HG02938 (cell line): ENCODE measurements at regions not wholly inside any gene's neighbourhood (a gene's known extent, or its start where the extent isn't known, plus 50 kb on each side); places are given as distances from the start of the nearest gene placed in this dataset.

ENCODE experiments used
- ATAC-seq: cut with Tn5 transposase; IDR thresholded peaks from one replicate; pipeline ENCODE4 v1.9.1; 2021; ENCODE audit warnings: mild to moderate bottlenecking, moderate library complexity; ENCODE audit not compliant: unreplicated experiment

DNA sequence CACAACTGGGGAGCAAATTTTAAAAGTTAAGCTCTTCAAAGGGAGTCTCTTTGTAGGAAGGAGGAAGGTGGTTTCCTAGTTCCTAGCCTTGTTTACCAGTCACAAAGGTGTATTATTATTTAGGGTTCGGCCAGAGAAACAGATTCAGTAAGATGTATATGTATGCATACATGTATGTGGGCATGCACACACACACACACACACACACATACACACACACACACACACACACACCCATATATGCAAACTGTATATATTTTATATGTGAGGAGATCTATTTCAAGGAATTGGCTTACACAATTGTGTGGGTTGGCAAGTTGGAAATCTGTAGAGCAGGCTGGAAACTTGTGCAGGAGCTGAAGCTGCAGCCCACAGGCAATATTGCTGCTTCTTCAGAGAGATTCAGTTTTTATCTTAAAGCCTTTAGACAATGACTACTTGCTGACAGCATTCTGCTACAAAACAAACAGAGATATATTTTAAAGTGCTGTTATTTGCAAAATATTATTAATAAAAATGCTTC lies 75.3 kb upstream of the DNAH5 start:
- no peak for ATAC-seq

DNA sequence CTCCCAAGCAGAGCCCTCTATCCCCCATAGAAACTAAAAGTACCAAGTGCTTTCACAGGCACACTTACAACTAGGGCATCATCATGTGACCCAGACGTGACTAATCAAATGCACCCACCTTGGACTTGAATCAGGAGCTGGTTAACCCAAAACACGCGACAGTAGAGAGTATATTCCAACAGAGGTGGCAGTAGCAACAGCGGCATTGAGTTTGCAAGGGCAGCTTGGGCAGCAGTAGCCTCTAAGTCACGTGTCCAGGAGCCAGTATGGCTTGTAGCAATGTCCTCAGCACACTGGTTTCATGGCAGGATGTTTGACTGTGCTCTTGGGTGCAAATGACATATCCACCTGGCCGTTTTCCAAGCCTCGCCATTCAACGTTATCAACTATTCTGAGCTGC lies 73.4 kb upstream of the DNAH5 start:
- no peak for ATAC-seq

DNA sequence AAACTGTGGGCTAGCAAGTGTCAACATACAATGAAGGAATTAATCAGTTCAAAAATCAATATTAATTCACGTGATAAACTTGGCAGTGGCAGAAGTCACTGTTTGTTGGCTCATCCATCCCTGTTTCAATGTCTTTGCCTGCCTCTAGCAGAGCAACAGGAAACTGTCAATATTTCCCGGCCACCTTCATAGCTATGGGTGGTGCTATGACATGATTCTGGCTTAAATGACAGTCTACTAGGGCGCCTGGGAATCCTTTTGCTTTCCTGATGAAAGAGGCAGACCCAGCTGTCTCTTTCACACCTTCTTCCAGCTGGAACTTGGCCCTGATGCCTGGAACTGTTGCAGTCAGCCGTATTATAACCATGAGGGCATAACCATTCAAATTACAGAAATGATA lies 72.1 kb upstream of the DNAH5 start:
- no peak for ATAC-seq

DNA sequence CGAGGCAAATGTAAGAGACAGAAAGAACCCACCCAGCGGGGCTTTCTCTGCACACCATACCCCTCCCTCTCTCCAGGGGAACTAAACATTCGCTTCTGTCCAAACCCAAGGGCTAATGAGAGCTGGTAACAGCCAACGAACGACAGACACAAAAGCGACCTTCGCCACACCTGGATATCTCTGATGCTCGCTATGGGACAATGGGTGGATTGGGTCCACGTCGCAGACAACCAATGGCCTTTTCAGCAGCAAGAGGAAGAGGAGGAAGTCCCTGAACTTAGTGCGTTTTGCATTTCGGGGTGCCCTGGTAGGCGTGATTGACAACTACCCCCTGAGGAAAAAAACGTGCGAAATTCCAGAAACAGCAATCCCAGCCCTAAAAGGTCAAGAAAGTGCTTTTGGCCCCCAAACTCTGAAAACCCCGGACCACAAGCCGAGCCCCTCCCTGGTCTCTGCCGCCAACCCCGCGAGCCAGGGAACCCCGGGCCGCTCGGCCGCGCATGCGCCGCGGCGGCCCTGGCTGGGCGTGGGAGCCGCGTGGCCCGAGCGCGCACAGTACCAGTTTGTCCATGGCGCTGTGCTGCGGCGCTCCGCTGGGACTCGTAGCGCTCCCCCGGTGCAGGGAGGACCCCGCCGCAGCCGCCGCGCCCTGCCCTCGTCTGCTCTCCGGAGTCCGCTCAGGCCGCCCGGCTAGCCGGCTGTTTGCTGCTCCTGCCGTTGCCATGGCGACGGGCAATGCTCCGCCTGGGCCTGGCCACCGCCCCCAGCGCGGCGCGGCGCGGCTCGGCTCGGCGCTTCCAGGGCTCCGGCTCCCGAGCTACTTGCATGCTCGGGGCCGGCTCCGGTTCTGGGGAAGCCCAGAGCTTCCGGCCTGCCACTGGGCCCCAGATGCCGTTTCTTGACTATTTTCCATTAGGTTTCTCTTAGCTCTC lies 66.9 kb upstream of the DNAH5 start:
- ATAC-seq, result peak; percentile 80

DNA sequence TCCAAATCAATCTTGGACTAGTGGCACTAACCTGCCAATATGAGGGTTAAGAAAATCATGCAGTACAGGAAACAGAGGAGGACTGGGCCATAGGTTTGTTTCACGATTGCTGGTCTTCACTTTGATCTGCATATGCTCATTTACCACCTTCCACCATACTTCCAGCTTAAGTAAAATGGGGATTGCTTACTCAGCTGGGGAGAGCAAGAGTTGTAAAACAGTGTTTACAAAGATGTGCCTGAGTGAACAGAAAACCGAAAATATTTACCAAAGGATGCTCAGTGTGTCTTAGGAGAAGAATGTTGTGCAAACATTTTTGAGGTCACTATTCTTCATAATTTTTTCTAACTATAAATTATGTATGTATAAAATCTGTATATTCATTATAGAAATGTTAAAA lies 65.1 kb upstream of the DNAH5 start:
- no peak for ATAC-seq

DNA sequence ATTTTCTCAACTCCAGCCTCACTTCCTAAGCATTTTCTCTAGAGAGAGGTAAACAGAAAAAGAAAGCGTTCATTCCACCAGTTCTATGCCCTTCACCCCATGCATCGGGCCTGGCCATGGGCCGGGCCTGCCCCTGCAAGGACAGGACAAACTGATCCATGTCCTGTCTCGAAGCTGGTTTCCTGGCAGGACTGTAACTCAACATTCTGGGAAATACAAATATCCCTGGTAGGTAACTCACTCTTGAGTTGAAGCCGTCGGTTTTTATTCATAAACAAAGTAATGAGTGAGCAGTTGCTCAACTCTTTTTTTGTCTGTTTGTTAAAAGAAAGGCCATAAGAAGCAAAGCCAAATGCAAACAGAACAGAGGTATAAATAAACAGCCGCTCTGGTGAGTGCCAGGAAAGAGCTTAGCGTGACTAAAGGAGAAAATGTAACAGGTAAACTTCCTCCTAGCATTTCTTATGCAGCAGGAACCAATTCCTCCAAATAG lies 64.4 kb upstream of the DNAH5 start:
- no peak for ATAC-seq

DNA sequence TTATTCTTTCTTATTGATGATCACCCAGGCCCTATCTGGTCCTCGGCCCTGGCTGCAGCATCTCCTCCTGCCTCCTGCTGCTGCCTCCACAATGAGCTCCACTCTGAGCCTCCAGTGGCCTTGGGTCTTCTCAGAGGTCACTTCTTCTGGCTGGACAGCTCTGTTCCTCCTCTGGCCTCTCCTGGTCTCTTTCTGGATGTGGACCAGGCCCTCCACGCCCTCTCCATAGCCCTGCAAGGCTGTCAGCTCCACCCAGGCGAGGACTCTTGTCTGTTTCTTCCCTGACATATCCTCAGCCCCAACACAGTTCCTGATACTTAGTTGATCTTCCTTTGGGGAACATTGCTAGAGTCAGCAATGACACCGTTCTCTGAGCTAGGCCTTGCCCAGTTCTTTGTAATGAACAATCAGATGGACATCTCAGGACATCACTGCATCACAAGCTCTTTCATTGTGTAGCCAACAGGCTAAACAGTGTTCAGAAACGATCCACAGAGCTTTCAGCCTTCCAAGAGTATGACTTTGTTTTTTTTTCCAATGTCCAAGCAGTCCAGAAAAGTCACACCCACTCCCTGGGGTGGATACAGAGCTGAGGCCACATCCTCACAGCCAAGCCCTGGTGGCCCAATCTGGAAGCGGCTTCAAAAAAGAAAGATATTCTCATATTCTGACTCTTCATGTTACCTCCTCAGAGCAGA lies 62.5 kb upstream of the DNAH5 start:
- ATAC-seq, result no peak

DNA sequence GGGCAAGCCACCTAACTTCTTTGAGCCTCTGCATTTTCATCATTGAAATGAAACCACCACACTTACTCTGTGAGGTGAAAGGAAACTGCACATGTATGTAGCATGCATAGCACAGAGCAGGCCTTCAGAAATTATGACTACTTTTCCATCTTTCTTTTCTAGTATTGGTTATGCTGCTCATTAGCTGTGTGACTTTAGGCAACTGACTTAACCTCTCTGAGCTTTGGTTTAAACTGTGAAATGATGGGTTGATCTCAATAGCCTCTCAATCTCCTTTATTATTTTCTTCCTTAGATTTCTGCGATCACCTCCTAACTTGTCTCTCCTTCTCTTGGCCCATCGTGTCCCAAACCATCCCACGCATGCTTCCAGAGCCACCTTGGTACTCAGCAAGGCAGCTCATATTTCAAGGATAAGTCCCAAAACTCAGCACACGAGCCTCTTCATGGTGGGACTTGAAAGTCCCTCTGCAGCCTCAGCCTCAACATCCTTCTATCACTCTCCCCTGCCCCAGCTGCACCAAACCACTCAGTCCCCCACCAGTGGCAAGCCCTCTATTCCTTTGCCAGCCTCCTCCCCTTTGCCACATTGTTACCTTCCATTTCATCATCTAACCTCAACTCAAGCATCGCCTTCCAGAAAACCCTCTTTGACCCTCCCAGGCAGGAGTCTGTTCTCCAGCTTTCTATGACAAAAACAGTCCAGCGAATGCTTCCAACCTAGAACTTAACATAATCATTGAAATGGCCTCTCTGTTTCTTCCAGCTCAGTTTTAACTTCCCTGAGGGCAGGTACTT lies 60.3 kb upstream of the DNAH5 start:
- ATAC-seq, result no peak

DNA sequence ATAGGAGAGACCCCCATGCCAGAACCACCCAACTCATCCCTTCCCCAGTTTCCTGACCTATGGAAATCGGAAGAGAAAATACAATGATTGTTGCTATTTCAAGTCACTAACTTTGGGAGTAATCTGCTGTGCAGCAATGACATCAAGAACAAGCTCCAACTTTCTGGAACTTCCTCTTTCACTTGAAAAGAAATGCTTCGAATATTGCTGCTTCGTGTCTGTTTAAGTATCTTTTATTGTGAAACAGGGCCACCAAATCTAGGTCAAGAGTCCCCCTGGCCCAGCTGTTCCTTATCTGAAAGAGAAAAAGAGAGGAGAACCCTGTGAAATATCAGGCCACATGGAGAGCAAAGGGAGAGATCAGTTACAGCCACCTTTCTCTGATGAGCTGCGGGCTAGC lies 59.4 kb upstream of the DNAH5 start:
- ATAC-seq, result no peak

DNA sequence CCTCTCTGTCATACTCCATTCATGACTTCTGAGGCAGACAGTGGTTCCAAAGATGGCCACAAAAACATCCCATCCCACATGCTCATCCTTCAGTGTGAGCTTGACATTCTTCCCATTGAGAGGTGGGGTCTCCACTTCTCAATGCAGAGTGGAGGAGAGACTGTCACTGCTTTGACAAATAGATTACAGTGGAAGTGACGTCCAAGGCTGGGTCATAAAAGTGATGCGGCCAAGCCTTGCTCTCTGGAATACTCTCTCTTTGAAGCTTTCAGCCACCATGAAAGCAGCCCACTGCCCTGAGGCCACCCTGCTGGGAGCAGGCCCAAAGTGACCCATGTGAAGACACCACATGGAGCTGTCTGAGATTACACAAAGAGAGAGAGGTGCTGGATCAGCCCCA lies 59.0 kb upstream of the DNAH5 start:
- ATAC-seq, result no peak

DNA sequence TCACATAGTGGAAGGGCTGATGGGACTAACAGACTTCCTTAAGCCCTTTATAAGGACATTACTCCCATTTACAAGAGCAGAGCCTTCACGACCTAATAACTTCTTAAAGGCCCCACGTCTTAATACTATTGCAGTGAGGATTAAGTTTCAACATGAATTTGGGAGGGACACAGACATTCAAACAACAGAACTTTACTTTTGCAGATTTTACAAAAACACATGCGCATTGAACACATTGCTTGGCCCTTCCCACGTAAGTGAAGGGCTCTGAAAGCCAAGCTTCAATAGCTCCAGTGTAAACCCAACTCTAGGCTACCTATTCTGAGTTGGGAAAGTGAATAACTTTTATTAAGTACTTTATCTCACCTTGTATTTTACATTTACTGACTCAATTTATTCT lies 53.8 kb upstream of the DNAH5 start:
- no peak for ATAC-seq

DNA sequence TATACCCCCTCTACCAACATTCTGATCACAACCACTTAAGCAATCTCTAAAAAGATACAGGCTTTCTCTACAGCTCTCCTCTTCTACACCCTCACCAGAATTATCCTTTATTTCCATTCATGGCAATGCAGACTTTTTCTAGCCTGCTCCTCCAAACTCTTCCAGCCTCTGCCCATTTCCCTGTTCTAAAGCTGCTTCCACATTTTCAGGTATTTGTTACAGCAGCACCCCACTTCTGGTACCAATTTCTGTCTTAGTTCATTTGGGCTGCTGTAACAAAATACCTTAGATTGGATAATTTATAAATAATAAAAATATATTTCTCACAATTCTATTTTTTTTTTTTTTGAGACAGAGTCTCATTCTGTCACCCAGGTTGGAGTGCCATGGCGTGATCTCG lies 53.0 kb upstream of the DNAH5 start:
- no peak for ATAC-seq

DNA sequence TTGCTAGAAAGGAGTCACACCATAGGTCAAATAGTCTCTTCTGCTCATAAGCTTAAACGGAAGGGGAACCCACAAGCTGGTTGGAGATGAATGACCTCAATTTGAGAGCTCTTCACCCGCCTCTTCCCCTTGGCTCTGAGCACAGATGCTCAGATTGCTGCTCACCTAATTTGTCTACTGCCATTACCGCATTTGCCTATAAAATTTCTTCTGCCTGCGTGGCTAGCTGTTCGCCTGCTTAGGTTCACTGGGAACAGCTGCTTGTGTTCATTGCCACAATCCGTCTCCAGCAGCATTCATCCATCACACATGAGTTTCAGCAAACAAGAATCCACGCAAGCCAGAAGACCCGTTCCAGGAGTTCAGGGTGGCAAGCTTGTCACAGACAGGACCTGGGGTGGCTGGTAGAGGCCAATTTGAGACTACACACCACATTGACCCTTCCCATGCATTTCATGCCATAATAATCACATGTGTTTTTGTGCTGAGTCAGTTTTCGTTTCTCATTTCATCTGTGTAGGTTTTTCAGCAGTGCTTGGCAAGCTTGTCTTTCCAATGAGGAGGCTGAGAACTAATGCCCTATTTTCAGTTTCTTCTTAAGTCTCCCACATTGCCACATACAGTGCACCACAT lies 50.2 kb upstream of the DNAH5 start:
- ATAC-seq, result peak; percentile 66
